ENCODE measurements at regions not wholly inside any gene's neighbourhood (a gene's known extent, or its start where the extent isn't known, plus 50 kb on each side); places are given as distances from the start of the nearest gene placed in this dataset.

- no peak for TF ChIP-seq POLR2A (IDR thresholded peaks at IDR 0.05)
- no peak for TF ChIP-seq CTCF (IDR thresholded peaks at IDR 0.05 in 4 of 5, conservative IDR thresholded peaks at IDR 0.05 in 1 of 5)
Observed at GRCh38 chrX:15952212-15952611, 97.6 kb upstream of the AP1S2 start.

All from gastrocnemius medialis (tissue), 4 donors.